ENCODE measurements at regions not wholly inside any gene's neighbourhood (a gene's known extent, or its start where the extent isn't known, plus 50 kb on each side); places are given as distances from the start of the nearest gene placed in this dataset.

- TF ChIP-seq ZNF274 (IDR thresholded peaks at IDR 0.05; ENCODE audit: low read depth, low read length) (no peak), YY1 (IDR thresholded peaks at IDR 0.05; ENCODE audit: insufficient read depth, insufficient read length) (no peak), SUZ12 (IDR thresholded peaks at IDR 0.05; ENCODE audit: extremely low read depth, insufficient read depth, insufficient read length) (no peak)
These were observed 853.6 kb downstream of the KCNA4 start for GRCh38 chr11:29163231-29163630.

Data from NT2/D1 (cell line).